Duodenal mucosa (tissue), 2 donors: ENCODE measurements at regions not wholly inside any gene's neighbourhood (a gene's known extent, or its start where the extent isn't known, plus 50 kb on each side); places are given as distances from the start of the nearest gene placed in this dataset.

Experiments
- H3K27ac ChIP-seq: one replicate; pipeline ENCODE4 v1.7.0; 2013; ENCODE audit warnings: low read depth, low read length
- H3K27me3 ChIP-seq, 2 donors: one replicate each; pipeline ENCODE4 v1.7.0; 2013; ENCODE audit warnings: low read length in 2 of 2, control low read depth in 1 of 2; ENCODE audit not compliant: insufficient read depth in 2 of 2, control insufficient read depth in 1 of 2
- H3K36me3 ChIP-seq, 2 donors: one replicate each; pipeline ENCODE4 v1.7.0; 2013; ENCODE audit warnings: low read length in 2 of 2, control low read depth in 1 of 2; ENCODE audit not compliant: insufficient read depth in 2 of 2, control insufficient read depth in 1 of 2
- H3K4me1 ChIP-seq, 2 donors: one replicate each; pipeline ENCODE4 v1.7.0; 2013; ENCODE audit warnings: low read length in 2 of 2, control low read depth in 1 of 2; ENCODE audit not compliant: insufficient read depth in 2 of 2, control insufficient read depth in 1 of 2
- H3K4me3 ChIP-seq, 2 donors: one replicate each; pipeline ENCODE4 v1.7.0; 2013; ENCODE audit warnings: low read length in 2 of 2, low read depth in 1 of 2
- H3K9ac ChIP-seq, 2 donors: one replicate each; pipeline ENCODE4 v1.7.0; 2013; ENCODE audit warnings: low read length in 2 of 2, low read depth in 1 of 2
- H3K9me3 ChIP-seq, 2 donors: one replicate each; pipeline ENCODE4 v1.7.0; 2013; ENCODE audit warnings: low read length in 2 of 2, control low read depth in 1 of 2; ENCODE audit not compliant: control insufficient read depth in 1 of 2

DNA sequence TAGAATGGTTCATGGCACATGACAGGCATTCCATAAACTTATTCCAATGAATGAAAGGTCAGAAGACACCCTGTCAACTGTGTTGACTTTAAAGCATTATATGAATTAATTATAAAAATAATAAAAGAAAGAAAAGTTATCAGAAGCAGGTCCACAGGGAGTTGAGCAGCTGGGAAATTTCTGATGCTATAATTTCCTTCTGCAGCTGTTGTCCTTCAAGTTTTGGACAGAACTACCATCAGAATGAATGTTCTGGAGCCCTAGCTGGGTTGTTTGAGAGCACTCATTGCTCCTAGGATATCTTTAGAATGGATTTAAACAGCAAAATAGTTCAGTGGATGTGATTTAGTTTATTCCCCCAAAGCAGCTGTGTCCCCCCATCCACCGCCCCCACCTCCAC lies 232.4 kb upstream of the PROK2 start:
- Histone ChIP-seq H3K27ac (no peak overlapping the region), H3K4me3 (no peak overlapping the region), H3K9me3 (no peaks in the 10 kb centered on the region)

DNA sequence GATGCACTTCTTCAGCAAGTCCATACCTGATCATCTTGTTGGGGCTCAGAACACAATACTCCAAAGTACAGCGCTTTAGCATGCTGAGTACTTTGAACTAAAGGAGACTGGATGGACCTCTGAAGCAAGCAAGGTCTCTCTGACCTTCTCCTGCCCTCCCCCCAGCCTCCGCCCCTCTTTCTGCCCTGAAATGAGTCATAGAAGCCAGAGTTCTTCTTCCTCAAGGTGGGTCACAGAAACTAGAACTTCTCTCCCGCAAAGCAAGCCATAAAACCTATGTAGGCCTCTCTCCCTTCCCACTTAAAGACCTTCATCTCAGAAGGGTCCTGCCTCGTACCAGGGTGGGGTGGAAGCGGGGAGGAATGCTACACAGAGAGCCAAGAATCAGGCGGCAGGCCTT lies 230.5 kb upstream of the PROK2 start:
- Histone ChIP-seq H3K9me3 (no peaks in the 10 kb centered on the region), H3K4me3 (no peak overlapping the region), H3K36me3 (no peaks in the 10 kb centered on the region), H3K27ac (no peak overlapping the region), H3K4me1 (peaks cover 27 to 32% of the 10 kb centered on the region in 2 donors), H3K9ac (no peak overlapping the region), H3K27me3 (no peaks in the 10 kb centered on the region)

More for the DNA sequence above, 232.4 kb upstream of the PROK2 start:
- H3K4me1 ChIP-seq: peaks cover 27 to 32% of the 10 kb centered on the region in 2 donors
- H3K36me3 ChIP-seq: no peaks in the 10 kb centered on the region
- no peak overlapping the region for H3K9ac ChIP-seq
- H3K27me3 ChIP-seq: no peaks in the 10 kb centered on the region

DNA sequence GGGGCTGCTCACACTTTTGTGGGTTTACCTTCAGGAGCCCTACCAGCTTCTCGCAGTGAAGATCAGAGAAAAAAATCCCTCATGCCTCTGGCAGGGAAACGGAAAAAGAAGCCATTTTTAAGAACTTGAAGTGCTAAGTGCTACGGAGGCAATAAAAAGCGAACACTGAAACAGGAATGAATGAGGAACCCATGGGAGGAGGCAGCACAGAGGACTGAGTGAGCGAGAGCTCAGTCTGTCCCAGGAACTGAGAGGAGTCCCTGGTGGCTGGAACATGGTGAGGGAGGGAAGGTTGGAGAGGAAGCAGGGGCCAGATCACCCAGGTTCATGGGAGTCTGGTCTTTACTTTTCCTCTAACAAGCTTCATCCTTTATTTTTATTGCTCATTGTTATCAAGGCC lies 228.1 kb upstream of the PROK2 start:
- Histone ChIP-seq H3K4me1 (peaks cover 27 to 28% of the 10 kb centered on the region in 2 donors), H3K9ac (no peak overlapping the region), H3K4me3 (no peak overlapping the region)

DNA sequence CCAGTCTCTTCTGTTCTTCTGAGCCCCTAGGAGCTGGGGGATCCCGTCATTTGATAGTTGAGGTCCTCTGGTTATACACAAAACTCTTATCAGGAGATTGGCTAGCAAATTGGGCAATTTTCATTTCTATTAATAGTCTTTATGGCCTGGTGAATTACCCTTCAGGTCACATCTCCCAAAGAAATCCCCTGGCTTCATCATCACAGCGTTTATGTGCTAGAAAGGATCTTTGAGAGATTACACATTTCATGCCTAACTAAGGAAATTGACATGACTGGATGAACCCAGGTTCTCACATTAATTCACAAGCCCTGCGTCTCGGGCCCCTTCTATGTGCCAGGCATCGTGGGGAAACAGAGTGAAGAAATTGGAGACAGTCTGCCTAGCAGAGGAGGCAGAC lies 227.4 kb upstream of the PROK2 start:
- H3K9ac ChIP-seq: no peak overlapping the region
- no peak overlapping the region for H3K4me3 ChIP-seq
- no peaks in the 10 kb centered on the region for H3K27me3 ChIP-seq
- no peaks in the 10 kb centered on the region for H3K36me3 ChIP-seq
- no peak overlapping the region for H3K27ac ChIP-seq
- peaks cover 22 to 27% of the 10 kb centered on the region in 2 donors for H3K4me1 ChIP-seq
- H3K9me3 ChIP-seq: no peaks in the 10 kb centered on the region

More for the DNA sequence above, 228.1 kb upstream of the PROK2 start:
- Histone ChIP-seq H3K27ac (no peak overlapping the region), H3K36me3 (no peaks in the 10 kb centered on the region), H3K9me3 (no peaks in the 10 kb centered on the region), H3K27me3 (no peaks in the 10 kb centered on the region)

DNA sequence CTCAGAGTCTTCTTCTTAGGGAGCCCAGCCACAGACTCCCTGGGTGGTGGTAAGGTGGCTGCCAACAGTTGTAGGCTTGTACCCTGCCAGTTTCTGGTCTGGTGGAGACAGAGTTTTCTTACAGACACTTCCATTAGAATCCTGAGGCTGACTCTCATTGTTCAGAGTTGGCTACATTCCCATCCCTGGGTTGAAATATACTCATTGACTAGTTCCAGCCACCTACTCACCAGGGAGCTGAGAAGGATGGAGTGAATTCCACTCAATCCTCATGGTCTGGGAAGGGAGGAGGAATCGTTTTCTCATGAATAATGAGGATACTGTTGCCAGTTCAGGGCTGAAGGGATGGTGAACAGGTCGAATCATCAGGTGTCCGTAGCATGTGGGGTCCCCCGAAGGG lies 226.5 kb upstream of the PROK2 start:
- no peaks in the 10 kb centered on the region for H3K9me3 ChIP-seq
- no peak overlapping the region for H3K27ac ChIP-seq
- H3K9ac ChIP-seq: no peak overlapping the region
- no peaks in the 10 kb centered on the region for H3K36me3 ChIP-seq
- no peaks in the 10 kb centered on the region for H3K27me3 ChIP-seq
- H3K4me1 ChIP-seq: peaks cover 19 to 23% of the 10 kb centered on the region in 2 donors
- H3K4me3 ChIP-seq: no peak overlapping the region

DNA sequence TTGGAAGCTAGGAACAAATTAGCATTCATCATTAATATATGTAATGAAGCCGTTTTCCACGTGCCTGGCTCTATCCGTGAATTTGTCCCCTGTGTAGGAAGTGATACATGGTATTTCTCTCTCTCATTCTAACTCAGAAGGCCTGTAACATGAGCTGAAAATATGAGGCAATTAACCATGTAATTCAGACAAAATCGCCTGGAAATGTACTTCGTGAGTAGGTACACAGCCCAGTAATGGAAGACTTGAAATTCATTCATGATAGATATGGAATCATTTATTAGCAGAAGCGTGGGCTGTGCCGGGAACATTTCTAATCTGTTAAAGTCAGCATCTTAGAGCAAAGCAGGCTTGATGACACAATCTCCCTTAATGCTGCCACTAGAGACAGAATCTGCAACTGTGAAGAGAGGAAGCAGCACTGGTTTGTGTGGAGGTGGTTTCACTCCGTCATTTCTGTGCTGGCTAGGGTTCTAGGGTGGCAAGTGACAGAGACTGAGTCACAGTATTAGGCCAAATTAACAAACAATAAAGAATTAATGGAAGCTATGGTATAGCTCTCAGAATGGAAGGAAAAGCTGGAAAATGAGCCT lies 225.0 kb upstream of the PROK2 start:
- no peaks in the 10 kb centered on the region for H3K9me3 ChIP-seq
- H3K27ac ChIP-seq: no peak overlapping the region

DNA sequence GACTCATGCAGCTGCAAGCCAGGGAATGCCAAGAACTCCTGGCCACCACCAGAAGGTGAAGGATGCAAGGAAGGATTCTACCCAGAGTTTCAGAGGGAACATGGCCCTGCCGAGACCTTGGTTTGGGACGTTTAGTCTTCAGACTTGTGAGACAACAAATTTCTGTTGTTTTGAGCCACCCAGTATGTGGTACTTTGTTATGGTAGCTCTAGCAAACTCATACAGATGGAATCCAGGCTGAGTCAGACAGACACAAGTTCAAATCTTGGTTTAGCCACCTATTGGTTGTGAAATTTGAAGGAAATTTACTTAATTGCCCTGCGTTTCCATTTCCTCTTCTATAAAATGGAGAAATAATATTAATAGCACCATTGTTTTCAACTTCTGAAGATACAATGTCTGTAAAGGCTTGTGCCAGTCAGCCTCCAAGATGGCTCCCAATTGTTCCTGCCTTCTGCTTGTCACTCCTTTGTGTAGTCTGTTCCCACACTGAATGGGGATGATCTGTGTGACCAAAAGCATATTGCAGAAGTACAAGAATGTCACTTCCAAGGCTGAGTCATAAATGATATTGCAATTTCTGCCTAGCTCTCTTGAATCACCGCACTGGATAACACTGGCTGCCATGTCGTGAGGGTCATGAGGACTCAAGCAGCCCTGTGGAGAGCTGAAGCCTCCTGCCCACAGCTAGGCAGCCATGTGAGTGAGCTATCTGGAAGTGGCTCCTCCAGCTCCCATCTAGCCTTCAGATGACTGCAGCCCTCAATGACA lies 223.5 kb upstream of the PROK2 start:
- Histone ChIP-seq H3K4me3 (no peak overlapping the region), H3K9me3 (no peaks in the 10 kb centered on the region), H3K36me3 (no peaks in the 10 kb centered on the region), H3K9ac (no peak overlapping the region), H3K4me1 (peaks cover 3 to 7% of the 10 kb centered on the region in 2 donors), H3K27ac (no peak overlapping the region), H3K27me3 (no peaks in the 10 kb centered on the region)

More for the DNA sequence above, 225.0 kb upstream of the PROK2 start:
- Histone ChIP-seq H3K4me1 (peaks cover 11% of the 10 kb centered on the region in 2 donors), H3K36me3 (no peaks in the 10 kb centered on the region), H3K27me3 (no peaks in the 10 kb centered on the region), H3K9ac (no peak overlapping the region), H3K4me3 (no peak overlapping the region)

DNA sequence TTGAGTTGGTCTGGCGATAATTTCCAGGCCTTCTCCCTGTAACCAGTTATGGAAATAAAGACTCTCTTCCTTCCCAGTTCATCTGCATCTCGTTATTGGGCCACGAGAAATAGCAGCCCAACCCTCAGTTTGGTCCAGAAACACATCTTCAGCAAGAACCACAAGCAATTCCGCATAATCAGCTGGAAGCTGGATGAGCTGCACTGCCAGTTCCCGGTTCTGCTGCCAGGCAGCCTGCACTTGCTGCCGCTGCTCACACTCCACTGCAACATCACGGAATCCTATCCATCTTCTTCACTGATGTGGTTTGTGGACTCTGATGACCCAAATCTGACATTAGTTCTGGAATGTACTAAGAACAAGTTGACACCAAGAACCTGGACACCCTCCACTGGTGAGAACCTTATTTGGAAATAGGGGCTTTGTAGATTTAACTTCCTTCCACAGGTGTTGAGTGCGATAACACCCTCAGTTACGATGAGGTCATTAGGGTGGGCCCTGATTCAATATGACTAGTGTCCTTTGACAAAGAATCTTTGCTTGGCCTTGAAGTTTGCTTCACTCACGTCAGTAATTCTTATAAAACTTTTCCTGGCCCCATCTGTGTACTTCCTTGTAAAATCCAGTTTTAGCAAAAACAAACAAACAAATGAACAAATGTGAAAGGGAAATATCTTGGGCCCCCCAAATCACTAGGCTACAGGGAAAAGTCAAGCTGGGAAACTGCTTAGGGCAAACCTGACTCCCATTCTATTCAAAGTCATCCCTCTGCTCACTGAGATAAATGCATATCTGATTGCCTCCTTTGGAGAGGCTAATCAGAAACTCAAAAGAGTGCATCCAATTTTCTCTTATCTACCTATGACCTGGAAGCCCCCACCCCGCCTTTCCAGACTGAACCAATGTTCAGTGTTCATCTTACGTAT lies 221.9 kb upstream of the PROK2 start:
- H3K9me3 ChIP-seq: no peaks in the 10 kb centered on the region
- H3K27ac ChIP-seq: no peak overlapping the region
- peaks cover 3 to 7% of the 10 kb centered on the region in 2 donors for H3K4me1 ChIP-seq
- no peaks in the 10 kb centered on the region for H3K36me3 ChIP-seq
- no peak overlapping the region for H3K9ac ChIP-seq
- no peak overlapping the region for H3K4me3 ChIP-seq
- H3K27me3 ChIP-seq: no peaks in the 10 kb centered on the region

DNA sequence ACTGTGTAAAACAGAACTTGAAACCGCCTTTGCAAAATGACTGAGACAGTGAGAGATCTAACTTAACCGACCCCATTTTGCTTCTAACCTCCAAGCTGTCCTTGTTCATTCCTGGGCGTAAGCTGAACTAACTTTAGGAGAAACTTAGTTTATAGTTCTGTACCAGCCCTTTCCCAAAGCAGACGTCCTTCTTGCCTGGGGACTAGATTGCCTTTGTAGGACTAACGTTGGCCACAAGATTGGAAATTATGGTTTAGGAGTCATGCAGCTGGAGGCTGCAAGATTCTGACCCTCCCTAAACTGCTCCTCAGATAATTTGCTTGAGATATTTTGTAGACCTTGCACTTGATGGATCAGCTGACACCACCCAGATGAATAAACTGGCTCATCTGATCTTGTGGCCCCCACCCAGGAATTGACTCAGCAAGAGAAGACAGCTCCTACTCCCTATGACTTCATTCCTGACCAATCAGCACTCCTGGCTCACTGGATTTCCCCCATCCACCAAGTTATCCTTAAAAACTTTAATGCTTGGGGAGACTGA lies 219.9 kb upstream of the PROK2 start:
- Histone ChIP-seq H3K36me3 (no peaks in the 10 kb centered on the region), H3K27ac (no peak overlapping the region), H3K9ac (no peak overlapping the region), H3K4me1 (peaks cover 3 to 7% of the 10 kb centered on the region in 2 donors), H3K27me3 (no peaks in the 10 kb centered on the region), H3K9me3 (no peaks in the 10 kb centered on the region), H3K4me3 (no peak overlapping the region)
